ENCODE measurements at regions not wholly inside any gene's neighbourhood (a gene's known extent, or its start where the extent isn't known, plus 50 kb on each side); places are given as distances from the start of the nearest gene placed in this dataset.

GRCh38 chr3:116916836-116917235 lies 207.3 kb downstream of the TUSC7 start:
- TF ChIP-seq CTCF (IDR thresholded peaks at IDR 0.05; ENCODE audit: low read depth, low read length, missing control alignments), result no peak
- H3K4me3 ChIP-seq (ENCODE audit: low read depth, low read length), result no peak overlapping the region
- no peak for DNase-seq (ENCODE audit: low read depth)

- no peak overlapping the region for H3K4me3 ChIP-seq (ENCODE audit: low read depth, low read length)
- no peak for TF ChIP-seq CTCF (IDR thresholded peaks at IDR 0.05; ENCODE audit: low read depth, low read length, missing control alignments)
- no peak for DNase-seq (ENCODE audit: low read depth)
Observed at GRCh38 chr3:116920826-116921610, 211.4 kb downstream of the TUSC7 start.

- DNase-seq (ENCODE audit: low read depth), result no peak
- TF ChIP-seq CTCF (IDR thresholded peaks at IDR 0.05; ENCODE audit: low read depth, low read length, missing control alignments), result no peak
- H3K4me3 ChIP-seq (ENCODE audit: low read depth, low read length), result no peak overlapping the region
Observed at GRCh38 chr3:116927918-116928317, 218.3 kb downstream of the TUSC7 start.

- DNase-seq (ENCODE audit: low read depth), result no peak
- TF ChIP-seq CTCF (IDR thresholded peaks at IDR 0.05; ENCODE audit: low read depth, low read length, missing control alignments), result no peak
- H3K4me3 ChIP-seq (ENCODE audit: low read depth, low read length), result no peak overlapping the region
Observed at GRCh38 chr3:116929505-116930222, 220.1 kb downstream of the TUSC7 start.

- no peak for DNase-seq (ENCODE audit: low read depth)
- no peak for TF ChIP-seq CTCF (IDR thresholded peaks at IDR 0.05; ENCODE audit: low read depth, low read length, missing control alignments)
- H3K4me3 ChIP-seq (ENCODE audit: low read depth, low read length), result no peak overlapping the region
Observed at GRCh38 chr3:116930786-116931185, 221.2 kb downstream of the TUSC7 start.

GRCh38 chr3:116939091-116939490 lies 229.5 kb downstream of the TUSC7 start:
- H3K4me3 ChIP-seq (ENCODE audit: low read depth, low read length), result no peak overlapping the region
- no peak for DNase-seq (ENCODE audit: low read depth)
- no peak for TF ChIP-seq CTCF (IDR thresholded peaks at IDR 0.05; ENCODE audit: low read depth, low read length, missing control alignments)

Measured in GM12864 (cell line).